ENCODE measurements at regions not wholly inside any gene's neighbourhood (a gene's known extent, or its start where the extent isn't known, plus 50 kb on each side); places are given as distances from the start of the nearest gene placed in this dataset.
"Not testable (repeated sequence)": the region's sequence is repeated elsewhere in the genome, so short reads cannot be mapped to it uniquely, and the experiment has no call there.

- H3K9me3 Mint-ChIP-seq = no peaks in the 10 kb centered on the region
- DNase-seq = no peak
- H3K4me1 Mint-ChIP-seq (ENCODE audit: low read depth) = no peaks in the 10 kb centered on the region
- no peak for ATAC-seq
- no peaks in the 10 kb centered on the region for H3K36me3 Mint-ChIP-seq (ENCODE audit: insufficient read depth)
- H3K27me3 Mint-ChIP-seq (ENCODE audit: low read depth) = peaks cover 11% of the 10 kb centered on the region
- no peak overlapping the region for H3K4me3 Mint-ChIP-seq
Measured at GRCh38 chr7:106590209-106590816, 70.6 kb downstream of the CCDC71L start.

DNA sequence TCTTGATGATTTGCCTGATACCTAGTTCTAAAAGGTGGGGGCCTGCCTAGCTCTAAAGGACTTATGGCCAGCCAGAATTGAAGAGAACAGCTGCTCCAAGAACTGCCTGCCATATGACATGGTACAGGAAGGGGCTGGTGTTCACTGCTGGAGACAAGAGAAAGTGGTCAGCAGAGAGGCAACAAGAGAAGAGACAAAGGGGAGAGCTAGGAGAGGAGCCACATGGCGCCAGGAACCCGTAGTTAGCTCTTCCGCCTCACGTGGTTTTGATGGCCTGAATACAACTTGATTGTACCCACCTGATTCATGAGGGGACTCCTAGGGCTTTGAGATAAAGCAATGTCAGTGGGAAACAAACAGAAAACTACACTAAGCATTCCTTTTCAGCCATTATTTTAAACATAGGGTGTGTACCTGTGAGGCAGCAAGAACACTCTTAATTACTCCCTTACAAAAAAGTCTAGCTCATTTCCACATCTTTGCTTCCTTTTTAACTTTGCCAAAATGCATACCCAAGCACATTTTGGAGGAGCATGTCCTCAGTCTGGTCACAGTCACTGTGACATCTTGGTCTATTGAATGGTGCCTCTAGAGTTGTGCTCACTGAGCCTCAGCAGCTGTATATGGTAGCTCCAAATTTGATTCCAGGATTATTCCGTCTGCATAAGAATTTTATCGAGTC lies 71.6 kb downstream of the CCDC71L start:
- no peaks in the 10 kb centered on the region for H3K36me3 Mint-ChIP-seq (ENCODE audit: insufficient read depth)
- no peak for DNase-seq
- no peaks in the 10 kb centered on the region for H3K4me1 Mint-ChIP-seq (ENCODE audit: low read depth)
- peaks cover 11% of the 10 kb centered on the region for H3K27me3 Mint-ChIP-seq (ENCODE audit: low read depth)
- ATAC-seq = no peak
- no peaks in the 10 kb centered on the region for H3K9me3 Mint-ChIP-seq
- no peak overlapping the region for H3K4me3 Mint-ChIP-seq

DNA sequence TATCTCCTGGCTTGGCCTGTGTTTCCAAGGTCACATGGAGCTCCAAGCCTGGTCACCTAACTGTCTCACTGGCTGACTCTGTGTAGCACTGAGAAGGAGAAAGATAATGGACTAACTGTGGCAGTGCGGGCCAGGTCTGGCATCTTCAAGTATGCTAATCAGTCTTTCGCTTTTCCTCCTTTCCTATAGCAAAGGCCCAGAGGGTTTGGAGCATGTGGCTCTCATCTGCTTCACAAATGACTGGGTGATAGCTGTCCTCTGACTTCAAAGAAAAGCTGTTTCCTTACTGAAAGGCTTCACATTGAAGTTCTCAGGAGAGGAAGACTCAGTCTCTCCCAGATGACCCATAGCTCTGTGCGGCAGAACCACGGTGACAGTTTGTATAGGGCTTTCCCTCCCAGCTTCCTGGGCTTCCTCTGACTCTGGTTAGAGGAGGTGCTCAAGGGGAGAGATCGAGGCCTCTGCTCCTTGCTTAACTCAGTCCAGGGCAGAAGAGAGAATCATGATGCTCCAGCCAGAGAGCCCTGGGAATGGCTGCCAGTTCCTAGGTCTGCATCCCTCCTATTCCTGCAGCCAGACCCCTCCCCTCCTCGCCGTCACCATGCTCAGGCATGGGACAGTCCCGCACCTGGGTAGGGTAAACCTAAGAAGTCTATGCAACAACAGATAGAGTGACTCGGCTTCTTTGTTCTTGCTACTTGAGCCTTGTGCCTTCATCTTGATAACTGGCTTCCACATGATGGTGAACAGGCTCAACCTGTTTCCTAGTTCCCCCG lies 72.3 kb downstream of the CCDC71L start:
- no peaks in the 10 kb centered on the region for H3K4me1 Mint-ChIP-seq (ENCODE audit: low read depth)
- ATAC-seq (no peak), DNase-seq (no peak)
- H3K36me3 Mint-ChIP-seq (ENCODE audit: insufficient read depth) = no peaks in the 10 kb centered on the region
- H3K9me3 Mint-ChIP-seq = no peaks in the 10 kb centered on the region
- H3K27me3 Mint-ChIP-seq (ENCODE audit: low read depth) = peaks cover 11% of the 10 kb centered on the region
- no peak overlapping the region for H3K4me3 Mint-ChIP-seq

- Mint-ChIP-seq H3K9me3 (no peaks in the 10 kb centered on the region), H3K4me1 (ENCODE audit: low read depth) (no peaks in the 10 kb centered on the region), H3K27me3 (ENCODE audit: low read depth) (peaks cover 9% of the 10 kb centered on the region), H3K36me3 (ENCODE audit: insufficient read depth) (no peaks in the 10 kb centered on the region), H3K4me3 (no peak overlapping the region)
- ATAC-seq (no peak), DNase-seq (no peak)
Measured at GRCh38 chr7:106584914-106585759, 75.8 kb downstream of the CCDC71L start.

DNA sequence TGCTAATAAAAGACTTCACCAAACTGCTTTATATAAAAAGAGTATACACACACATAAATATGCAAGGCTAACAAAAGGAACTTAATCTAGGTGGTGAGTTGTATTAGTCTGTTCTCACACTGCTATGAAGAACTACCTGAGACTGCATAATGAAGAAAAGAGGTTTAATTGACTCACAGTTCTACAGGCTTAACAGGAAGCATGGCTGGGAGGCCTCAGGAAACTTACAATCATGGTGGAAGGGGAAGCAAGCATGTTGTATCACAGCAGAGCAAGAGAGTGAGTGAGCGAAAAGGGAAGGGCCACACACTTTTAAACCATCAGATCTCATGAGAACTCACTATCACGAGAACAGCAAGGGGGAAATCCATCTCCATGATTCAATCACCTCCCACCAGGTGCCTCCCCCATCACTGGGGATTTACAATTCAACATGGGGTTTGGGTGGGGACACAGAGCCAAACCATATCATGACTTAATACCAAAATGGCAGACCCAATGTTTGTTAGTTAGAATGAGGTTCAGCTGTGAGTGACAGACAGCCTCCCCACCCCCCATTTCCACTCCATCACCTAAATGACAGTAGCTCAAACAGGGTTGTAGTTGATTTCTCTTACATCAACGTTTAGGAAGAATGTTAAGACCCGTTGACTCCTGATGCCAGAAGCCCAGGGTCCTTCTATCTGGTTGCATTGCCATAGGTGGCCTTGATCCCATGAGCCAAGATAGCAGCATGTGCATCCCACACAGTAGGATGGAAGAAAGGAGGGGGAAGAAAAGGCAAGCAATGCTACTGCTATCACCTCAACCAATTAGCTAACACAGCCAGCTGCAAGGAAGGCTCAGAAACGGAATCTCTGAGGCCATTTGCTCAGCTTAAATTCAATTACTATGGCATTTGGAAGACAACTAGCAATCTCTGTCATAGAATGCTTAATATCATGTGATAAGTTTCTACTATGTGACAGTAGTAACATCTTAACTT lies 77.0 kb downstream of the CCDC71L start:
- H3K4me1 Mint-ChIP-seq (ENCODE audit: low read depth) = no peaks in the 10 kb centered on the region
- ATAC-seq (peak in 1 of 2 donors; percentile 25), DNase-seq (no peak)
- no peak overlapping the region for H3K4me3 Mint-ChIP-seq
- H3K36me3 Mint-ChIP-seq (ENCODE audit: insufficient read depth) = no peaks in the 10 kb centered on the region
- peaks cover 5% of the 10 kb centered on the region for H3K27me3 Mint-ChIP-seq (ENCODE audit: low read depth)
- H3K9me3 Mint-ChIP-seq = no peaks in the 10 kb centered on the region

DNA sequence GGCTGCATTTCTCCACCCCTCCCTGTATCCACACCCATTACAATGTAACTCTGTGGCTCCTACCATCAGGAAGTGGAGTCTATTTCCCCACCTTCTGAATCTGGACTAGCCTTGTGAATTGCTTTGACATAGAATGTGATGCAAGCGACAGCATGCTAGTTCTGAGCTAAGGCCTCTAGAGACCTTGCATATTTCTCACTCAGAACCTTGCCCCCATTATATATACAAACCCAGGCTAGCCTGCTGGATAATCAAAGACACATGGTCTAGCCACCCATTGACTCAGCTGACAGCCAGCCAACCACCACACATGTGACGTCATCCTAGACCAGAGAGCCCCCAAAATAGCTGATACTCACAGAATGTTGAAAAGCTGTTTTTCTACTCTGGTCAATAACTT lies 77.9 kb downstream of the CCDC71L start:
- Mint-ChIP-seq H3K9me3 (no peaks in the 10 kb centered on the region), H3K4me3 (no peak overlapping the region), H3K27me3 (ENCODE audit: low read depth) (peaks cover 7% of the 10 kb centered on the region), H3K36me3 (ENCODE audit: insufficient read depth) (no peaks in the 10 kb centered on the region), H3K4me1 (ENCODE audit: low read depth) (no peaks in the 10 kb centered on the region)
- ATAC-seq (no peak), DNase-seq (no peak)

DNA sequence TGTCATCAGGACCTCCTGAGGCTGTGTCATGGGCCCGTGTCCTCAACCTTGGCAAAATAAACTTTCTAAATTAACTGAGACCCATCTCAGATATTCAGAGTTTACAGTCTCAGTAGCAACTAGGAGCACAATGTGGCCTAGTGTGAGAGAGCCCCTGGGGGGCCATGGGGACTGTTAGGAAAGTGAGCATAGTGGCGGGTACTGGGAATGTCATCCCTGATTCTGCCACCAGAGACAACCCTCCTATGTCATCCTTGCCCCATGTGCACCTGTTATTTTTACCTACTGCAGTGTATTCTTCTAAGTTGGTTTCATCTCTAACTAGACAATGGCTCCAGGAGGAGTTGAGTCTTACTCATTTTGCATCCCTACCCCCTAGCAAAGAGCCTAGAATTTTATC lies 78.6 kb downstream of the CCDC71L start:
- no peaks in the 10 kb centered on the region for H3K9me3 Mint-ChIP-seq
- no peaks in the 10 kb centered on the region for H3K4me1 Mint-ChIP-seq (ENCODE audit: low read depth)
- ATAC-seq (no peak), DNase-seq (no peak)
- H3K36me3 Mint-ChIP-seq (ENCODE audit: insufficient read depth) = no peaks in the 10 kb centered on the region
- H3K4me3 Mint-ChIP-seq = no peak overlapping the region
- H3K27me3 Mint-ChIP-seq (ENCODE audit: low read depth) = peaks cover 7% of the 10 kb centered on the region

GRCh38 chr7:106579086-106579485 lies 81.9 kb downstream of the CCDC71L start:
- H3K4me3 Mint-ChIP-seq; DNase-seq; H3K27me3 Mint-ChIP-seq (ENCODE audit: low read depth); H3K9me3 Mint-ChIP-seq; H3K4me1 Mint-ChIP-seq (ENCODE audit: low read depth); ATAC-seq; H3K36me3 Mint-ChIP-seq (ENCODE audit: insufficient read depth): not testable (repeated sequence)

DNA sequence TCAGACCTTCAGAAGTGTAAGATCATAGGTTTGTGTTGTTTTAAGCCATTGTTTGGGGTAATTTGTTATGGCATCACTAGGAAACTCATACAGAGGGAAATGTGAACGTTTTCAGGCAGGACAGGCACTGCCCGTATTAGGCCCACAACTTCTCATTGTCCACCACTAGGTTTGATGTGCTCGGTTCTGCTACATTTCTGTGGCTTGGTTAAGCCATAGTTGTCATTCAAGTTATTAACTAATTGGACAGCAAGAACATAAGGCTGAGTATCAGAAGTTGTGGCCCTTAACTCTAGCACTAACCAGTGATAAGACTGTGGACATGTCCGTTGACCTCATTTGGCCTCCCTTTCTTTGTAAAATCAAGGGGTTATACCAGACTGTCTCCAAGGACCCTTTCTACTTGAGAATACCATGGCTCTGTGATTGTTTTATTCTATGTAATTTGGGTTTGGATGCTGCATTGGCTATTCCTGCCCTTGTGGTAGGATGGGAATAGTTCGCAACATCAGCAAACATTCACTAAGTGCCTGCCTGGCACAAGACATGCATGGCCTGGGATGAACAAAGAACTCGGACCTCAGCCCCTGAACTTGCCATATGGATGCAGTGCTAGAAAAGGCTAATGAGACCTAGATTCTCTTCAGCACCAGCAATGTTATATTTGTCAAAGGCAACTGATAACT lies 85.7 kb downstream of the CCDC71L start:
- H3K4me1 Mint-ChIP-seq (ENCODE audit: low read depth) = no peaks in the 10 kb centered on the region
- no peaks in the 10 kb centered on the region for H3K36me3 Mint-ChIP-seq (ENCODE audit: insufficient read depth)
- H3K4me3 Mint-ChIP-seq = no peak overlapping the region
- no peak for DNase-seq
- no peak for ATAC-seq
- no peaks in the 10 kb centered on the region for H3K9me3 Mint-ChIP-seq
- peaks cover 9% of the 10 kb centered on the region for H3K27me3 Mint-ChIP-seq (ENCODE audit: low read depth)

DNA sequence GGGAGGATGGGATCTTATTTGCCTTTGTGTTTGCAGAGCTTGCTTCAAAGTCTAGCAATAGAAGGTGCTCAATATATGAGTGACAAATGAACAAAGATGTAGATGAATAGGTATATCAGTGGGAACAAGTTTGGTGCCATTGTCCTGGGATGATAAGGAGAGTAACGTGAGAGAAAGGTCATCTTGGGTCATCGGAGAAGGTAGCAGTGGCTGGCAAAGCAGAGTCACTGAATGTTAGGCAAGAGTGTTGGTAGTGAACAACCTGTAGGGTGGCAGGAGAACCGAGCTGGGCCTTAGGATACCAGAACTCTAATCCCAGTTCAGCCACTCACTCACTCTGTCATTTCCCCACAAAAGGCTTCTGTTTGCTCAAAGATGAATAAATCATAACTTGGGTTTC lies 87.2 kb downstream of the CCDC71L start:
- no peak for DNase-seq
- H3K4me3 Mint-ChIP-seq = no peak overlapping the region
- peaks cover 5% of the 10 kb centered on the region for H3K4me1 Mint-ChIP-seq (ENCODE audit: low read depth)
- no peak for ATAC-seq
- H3K9me3 Mint-ChIP-seq = no peaks in the 10 kb centered on the region
- H3K36me3 Mint-ChIP-seq (ENCODE audit: insufficient read depth) = no peaks in the 10 kb centered on the region
- H3K27me3 Mint-ChIP-seq (ENCODE audit: low read depth) = peaks cover 9% of the 10 kb centered on the region

DNA sequence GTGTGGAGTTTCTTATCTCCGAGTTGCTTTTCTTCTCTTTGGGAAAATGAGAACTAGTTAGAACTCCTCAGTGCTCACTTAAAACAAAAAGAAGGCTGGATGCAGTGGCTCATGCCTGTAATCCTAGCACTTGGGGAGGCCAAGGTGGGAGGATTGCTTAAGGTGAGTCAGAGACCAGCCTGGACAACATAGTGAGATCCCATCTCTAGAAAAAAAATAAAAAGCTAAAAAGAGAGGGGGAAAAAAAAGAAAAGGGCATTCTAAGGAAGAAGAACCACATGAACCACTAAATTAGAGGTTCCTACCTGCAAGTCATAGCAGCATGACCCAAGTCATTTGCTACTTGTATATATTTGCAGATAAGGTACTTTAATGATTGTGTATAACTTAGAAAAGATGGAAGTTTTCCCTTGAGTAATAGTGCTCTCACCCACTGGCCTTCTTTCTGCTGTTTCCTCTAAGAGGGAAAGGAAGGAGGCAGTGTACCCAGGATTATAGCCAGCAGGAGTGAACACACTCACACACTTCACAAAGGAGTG lies 87.8 kb downstream of the CCDC71L start:
- Mint-ChIP-seq H3K4me1 (ENCODE audit: low read depth) (peaks cover 9% of the 10 kb centered on the region), H3K4me3 (no peak overlapping the region), H3K27me3 (ENCODE audit: low read depth) (peaks cover 5% of the 10 kb centered on the region), H3K9me3 (no peaks in the 10 kb centered on the region), H3K36me3 (ENCODE audit: insufficient read depth) (no peaks in the 10 kb centered on the region)
- ATAC-seq (no peak), DNase-seq (no peak)

DNA sequence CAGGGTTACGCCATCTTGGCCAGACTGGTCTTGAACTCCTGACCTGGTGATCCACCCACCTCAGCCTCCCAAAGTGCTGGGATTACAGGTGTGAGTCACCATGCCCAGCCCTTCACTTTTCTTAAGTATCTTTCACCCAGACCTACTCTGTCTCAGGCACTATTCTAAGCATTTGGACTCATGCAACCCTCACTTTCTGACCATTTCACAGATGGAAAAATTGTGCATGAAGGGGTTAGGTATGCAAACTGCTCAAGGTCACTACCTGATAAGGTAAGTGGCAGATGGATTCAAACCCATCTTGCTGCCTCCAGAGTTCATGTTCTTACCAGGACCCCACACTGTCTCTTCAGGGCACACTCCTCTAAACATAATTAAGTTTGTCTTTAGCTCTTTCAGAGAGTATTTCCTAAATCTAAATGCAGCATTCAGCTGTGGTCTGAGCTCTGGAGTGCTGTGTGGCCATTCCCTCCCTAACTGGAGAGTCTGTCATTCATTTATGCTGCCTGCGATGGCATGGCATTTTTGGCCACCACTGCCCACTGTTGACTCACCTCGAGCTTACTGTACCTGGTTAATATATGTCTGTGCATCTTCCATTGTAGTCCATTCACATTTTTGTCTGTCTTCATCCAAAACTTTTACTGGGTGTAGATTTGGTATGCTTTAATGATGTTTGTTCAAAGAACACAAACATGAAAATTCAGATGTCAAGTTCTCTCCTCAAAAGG lies 88.4 kb downstream of the CCDC71L start:
- no peaks in the 10 kb centered on the region for H3K9me3 Mint-ChIP-seq
- DNase-seq (no peak), ATAC-seq (no peak)
- no peaks in the 10 kb centered on the region for H3K36me3 Mint-ChIP-seq (ENCODE audit: insufficient read depth)
- peaks cover 5% of the 10 kb centered on the region for H3K27me3 Mint-ChIP-seq (ENCODE audit: low read depth)
- no peak overlapping the region for H3K4me3 Mint-ChIP-seq
- peaks cover 9% of the 10 kb centered on the region for H3K4me1 Mint-ChIP-seq (ENCODE audit: low read depth)
